ENCODE measurements at regions not wholly inside any gene's neighbourhood (a gene's known extent, or its start where the extent isn't known, plus 50 kb on each side); places are given as distances from the start of the nearest gene placed in this dataset.

DNA sequence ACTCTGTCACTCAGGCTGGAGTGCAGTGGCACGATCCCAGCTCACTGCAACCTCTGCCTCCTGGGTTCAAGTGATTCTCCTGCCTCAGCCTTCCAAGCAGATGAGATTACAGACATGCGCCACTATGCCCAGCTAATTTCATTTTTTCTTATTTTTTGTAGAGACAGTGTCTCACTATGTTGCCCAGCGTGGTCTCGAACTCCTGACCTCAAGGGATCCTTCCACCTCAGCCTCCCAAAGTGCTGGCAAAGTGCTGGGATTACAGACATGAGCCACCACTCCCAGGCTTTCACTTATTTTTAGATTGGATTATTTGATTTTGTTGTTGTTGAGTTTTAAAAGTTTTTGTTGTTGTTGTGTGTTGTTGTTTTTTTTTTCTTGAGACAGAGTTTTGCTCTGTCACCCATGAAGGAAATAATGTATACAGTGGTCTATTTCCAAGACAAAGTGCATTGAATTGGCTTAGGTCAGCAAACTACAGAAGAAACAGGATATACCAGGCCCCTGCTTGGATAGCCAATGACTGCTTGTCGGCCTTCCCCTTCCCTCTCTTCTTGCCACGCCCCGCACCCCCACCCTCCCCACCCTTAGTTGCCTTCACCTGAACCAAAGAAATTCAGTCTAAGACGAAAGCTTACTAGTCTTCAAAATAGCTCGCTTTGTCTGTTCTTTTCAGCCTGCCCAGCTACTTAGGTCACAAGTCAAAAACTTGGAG is 91.8 kb upstream of the CLDN5 start:
- DNase-seq (ENCODE audit: low read depth, low spot score) (no peak), FAIRE-seq (no peak)
- no peak overlapping the region for H3K4me2 ChIP-seq (ENCODE audit: insufficient read depth, low read length)
- H3K36me3 ChIP-seq (ENCODE audit: control insufficient read depth in 2 of 2, extremely low read depth in 1 of 2, insufficient read depth in 2 of 2, low read length in 2 of 2), result no peaks in the 10 kb centered on the region
- intact Hi-C loops (cut with micrococcal nuclease), result no loop called here
- no peaks in the 10 kb centered on the region for H3K9me1 ChIP-seq (replicated peaks; ENCODE audit: control insufficient read depth, extremely low read depth, insufficient read depth, low read length)
- no peaks in the 10 kb centered on the region for H4K20me1 ChIP-seq (replicated peaks; ENCODE audit: control insufficient read depth, extremely low read depth, insufficient read depth, low read length)
- no peak overlapping the region for H2AFZ ChIP-seq (ENCODE audit: low read depth, low read length)
- peaks cover 5% of the 10 kb centered on the region for H3K4me1 ChIP-seq (ENCODE audit: control insufficient read depth, extremely low read depth, insufficient read depth, low read length)
- ChIA-PET CTCF (interaction anchor here (0.8 to 1.5 kb wide), 3 partner anchors 14 to 120 kb away, joined by 3 to 5 read pairs (median 4); no protein-coding TSS in a partner anchor), POLR2A (interaction anchor here (0.7 kb wide), 2 partner anchors 25 to 155 kb away, joined by 3 to 4 read pairs; no protein-coding TSS in a partner anchor)
- no peak overlapping the region for H3K4me3 ChIP-seq (replicated peaks in 1 of 3; ENCODE audit: insufficient read depth in 1 of 3, low read depth in 1 of 3, low read length in 3 of 3)
- BruUV-seq (replicated peaks), result no TSS peak
- H3K9me3 ChIP-seq (replicated peaks; ENCODE audit: control insufficient read depth, insufficient read depth, low read length), result no peaks in the 10 kb centered on the region
- dilution Hi-C loops (cut with MboI; ENCODE audit: extremely low pct_ligation_motif_present, low sequenced_read_pairs), result no loop called here
- H3K27ac ChIP-seq (ENCODE audit: insufficient read depth, low read depth, low read length), result no peak overlapping the region
- TF ChIP-seq JUN (IDR thresholded peaks at IDR 0.05; ENCODE audit: borderline replicate concordance, insufficient read depth, insufficient read length, low read depth) (no peak), FOS (IDR thresholded peaks at IDR 0.05; ENCODE audit: borderline replicate concordance, insufficient read depth, low read length) (no peak), GATA2 (IDR thresholded peaks at IDR 0.05; ENCODE audit: insufficient read depth, insufficient read length, low read depth, low read length) (no peak), POLR2AphosphoS5 (IDR thresholded peaks at IDR 0.05; ENCODE audit: insufficient read depth, low read depth, low read length) (no peak), EZH2 (IDR thresholded peaks at IDR 0.05; ENCODE audit: borderline replicate concordance, low read depth, low read length, severe bottlenecking) (no peak), POLR2A (IDR thresholded peaks at IDR 0.05; ENCODE audit: low read depth, low read length) (no peak), MYC (IDR thresholded peaks at IDR 0.05; ENCODE audit: low read depth, low read length) (no peak)
- TF ChIP-seq, protein P1, sequence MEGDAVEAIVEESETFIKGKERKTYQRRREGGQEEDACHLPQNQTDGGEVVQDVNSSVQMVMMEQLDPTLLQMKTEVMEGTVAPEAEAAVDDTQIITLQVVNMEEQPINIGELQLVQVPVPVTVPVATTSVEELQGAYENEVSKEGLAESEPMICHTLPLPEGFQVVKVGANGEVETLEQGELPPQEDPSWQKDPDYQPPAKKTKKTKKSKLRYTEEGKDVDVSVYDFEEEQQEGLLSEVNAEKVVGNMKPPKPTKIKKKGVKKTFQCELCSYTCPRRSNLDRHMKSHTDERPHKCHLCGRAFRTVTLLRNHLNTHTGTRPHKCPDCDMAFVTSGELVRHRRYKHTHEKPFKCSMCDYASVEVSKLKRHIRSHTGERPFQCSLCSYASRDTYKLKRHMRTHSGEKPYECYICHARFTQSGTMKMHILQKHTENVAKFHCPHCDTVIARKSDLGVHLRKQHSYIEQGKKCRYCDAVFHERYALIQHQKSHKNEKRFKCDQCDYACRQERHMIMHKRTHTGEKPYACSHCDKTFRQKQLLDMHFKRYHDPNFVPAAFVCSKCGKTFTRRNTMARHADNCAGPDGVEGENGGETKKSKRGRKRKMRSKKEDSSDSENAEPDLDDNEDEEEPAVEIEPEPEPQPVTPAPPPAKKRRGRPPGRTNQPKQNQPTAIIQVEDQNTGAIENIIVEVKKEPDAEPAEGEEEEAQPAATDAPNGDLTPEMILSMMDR (IDR thresholded peaks at IDR 0.05; ENCODE audit: extremely low read depth in 1 of 2, insufficient read depth in 1 of 2, low read depth in 1 of 2, low read length in 2 of 2), result no peak
- TF ChIP-seq, protein P2, sequence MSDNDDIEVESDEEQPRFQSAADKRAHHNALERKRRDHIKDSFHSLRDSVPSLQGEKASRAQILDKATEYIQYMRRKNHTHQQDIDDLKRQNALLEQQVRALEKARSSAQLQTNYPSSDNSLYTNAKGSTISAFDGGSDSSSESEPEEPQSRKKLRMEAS (IDR thresholded peaks at IDR 0.05; ENCODE audit: insufficient read depth, insufficient read length), result no peak
- H3K79me2 ChIP-seq (ENCODE audit: control insufficient read depth, insufficient read depth, low read length), result no peaks in the 10 kb centered on the region
- peaks cover 0 to 3% of the 10 kb centered on the region in 2 experiments for H3K27me3 ChIP-seq (ENCODE audit: control insufficient read depth in 2 of 2, insufficient read depth in 2 of 2, low read length in 2 of 2)
- no peak overlapping the region for H3K9ac ChIP-seq (replicated peaks; ENCODE audit: extremely low read depth, insufficient read depth, low read length)
